HCT116 (cell line): ENCODE measurements at regions not wholly inside any gene's neighbourhood (a gene's known extent, or its start where the extent isn't known, plus 50 kb on each side); places are given as distances from the start of the nearest gene placed in this dataset.

ENCODE experiments used
- ATAC-seq: fragments of 200-7000 bp; cut with Tn5 transposase; 2 replicates; pipeline ENCODE4 v1.9.1; 2020; ENCODE audit warnings: mild to moderate bottlenecking, moderate library complexity
- BruUV-seq: library from RNA; stranded (reverse); fragments of 400-500 nt; replicated peaks from 2 replicates; lab custom pipeline; 2021; lab: Mats Ljungman, UMichigan
- CTCF ChIA-PET: fragments of 300-600 bp; sonication (Branson Sonifier 250); formaldehyde crosslinking; loops from one replicate; lab custom pipeline; 2021; ENCODE audit warnings: antibody characterized with exemption; lab: Charles Lee
- POLR2A ChIA-PET: fragments of 300-600, 350-600 bp; sonication (Branson Sonifier 250); formaldehyde crosslinking; loops from one replicate; lab custom pipeline; 2021; ENCODE audit warnings: antibody characterized with exemption; lab: Charles Lee
- RAD21 ChIA-PET, 2 experiments: fragments of 300-600 bp; sonication (Branson Sonifier 250); formaldehyde crosslinking; loops; one replicate each; lab custom pipeline; 2023; ENCODE audit warnings: low total read pairs in 2 of 2; ENCODE audit not compliant: uncharacterized antibody in 2 of 2, unreplicated experiment in 2 of 2, low non-redundant PET in 1 of 2; lab: Charles Lee
- DNase-seq: peaks from one replicate; pipeline ENCODE4 v3.0.0-alpha.2; 2010; ENCODE audit warnings: low read depth, low spot score
- H2AFZ ChIP-seq: fragments of 200-600 bp; shearing (Covaris generic), sonication (generic); 2 replicates; pipeline ENCODE4 v1.6.1; 2017; ENCODE audit warnings: low read depth, mixed run types, mixed read lengths, antibody characterized with exemption, low read length; ENCODE audit not compliant: poor library complexity, severe bottlenecking
- H3K27ac ChIP-seq: 2 replicates; pipeline ENCODE4 v1.5.1; 2012; ENCODE audit warnings: low read depth, low read length
- H3K27me3 ChIP-seq: fragments of 200-600 bp; sonication (generic); 2 replicates; pipeline ENCODE4 v1.6.1; 2016; ENCODE audit warnings: mixed run types, low read length, mixed read lengths; ENCODE audit not compliant: insufficient read depth
- H3K36me3 ChIP-seq, 2 experiments: fragments of 200-500 bp in 1 of 2; fragments of 200-600 bp in 1 of 2; sonication (Bioruptor generic) in 1 of 2; sonication (generic) in 1 of 2; 2 replicates each; pipeline versions ENCODE4 v1.5.1 to v1.6.1; 2014 to 2016; ENCODE audit warnings: low read length in 2 of 2, inconsistent platforms in 1 of 2, mixed read lengths in 1 of 2, mixed run types in 1 of 2; ENCODE audit not compliant: insufficient read depth in 2 of 2, control insufficient read depth in 1 of 2
- H3K4me1 ChIP-seq, 2 experiments: fragments of 200-600 bp in 1 of 2; sonication (generic) in 1 of 2; 2 replicates each; pipeline versions ENCODE4 v1.5.1 to v1.6.1; 2012 to 2017; ENCODE audit warnings: low read length in 2 of 2, inconsistent platforms in 1 of 2, mild to moderate bottlenecking in 1 of 2, mixed read lengths in 1 of 2, mixed run types in 1 of 2, moderate library complexity in 1 of 2; ENCODE audit not compliant: insufficient read depth in 2 of 2, control insufficient read depth in 1 of 2
- H3K4me2 ChIP-seq: fragments of 200-600 bp; sonication (generic); 2 replicates; pipeline ENCODE4 v1.6.1; 2017; ENCODE audit warnings: mixed run types, low read length, mixed read lengths
- H3K4me3 ChIP-seq, 2 experiments: fragments of 200-600 bp in 1 of 2; sonication (generic) in 1 of 2; replicated peaks in 1 of 2; 2 replicates each; pipeline ENCODE4 v1.5.1; 2011 to 2016; ENCODE audit warnings: low read length in 2 of 2, control low read depth in 1 of 2, low read depth in 1 of 2, mild to moderate bottlenecking in 1 of 2, mixed read lengths in 1 of 2, mixed run types in 1 of 2
- H3K79me2 ChIP-seq: fragments of 200-600 bp; sonication (generic); 2 replicates; pipeline ENCODE4 v1.6.1; 2017; ENCODE audit warnings: mild to moderate bottlenecking, mixed run types, low read length, moderate library complexity, mixed read lengths; ENCODE audit not compliant: insufficient read depth
- H3K9ac ChIP-seq: fragments of 200-600 bp; sonication (generic); 2 replicates; pipeline ENCODE4 v1.6.1; 2016; ENCODE audit warnings: low read length, mixed read lengths
- H3K9me2 ChIP-seq: fragments of 200-600 bp; sonication (generic), shearing (Covaris generic); 2 replicates; pipeline ENCODE4 v1.6.1; 2017; ENCODE audit warnings: mixed run types, mild to moderate bottlenecking, moderate library complexity; ENCODE audit not compliant: insufficient read depth
- H3K9me3 ChIP-seq, 2 experiments: fragments of 200-500 bp in 1 of 2; fragments of 200-600 bp in 1 of 2; sonication (Bioruptor generic) in 1 of 2; sonication (generic) in 1 of 2; 2 replicates each; pipeline ENCODE4 v1.6.1; 2014 to 2017; ENCODE audit warnings: low read length in 2 of 2, mixed read lengths in 2 of 2, inconsistent platforms in 1 of 2, low read depth in 1 of 2, mild to moderate bottlenecking in 1 of 2, mixed run types in 1 of 2, moderate library complexity in 1 of 2; ENCODE audit not compliant: control insufficient read depth in 1 of 2, insufficient read depth in 1 of 2
- H4K20me1 ChIP-seq: fragments of 200-600 bp; sonication (generic), shearing (Covaris generic); 2 replicates; pipeline ENCODE4 v1.6.1; 2017; ENCODE audit warnings: mixed run types, mild to moderate bottlenecking, moderate library complexity; ENCODE audit not compliant: insufficient read depth
- CBX3 ChIP-seq: IDR thresholded peaks from 2 replicates; pipeline ENCODE4 v1.6.1; 2012; ENCODE audit warnings: low read depth
- CEBPB ChIP-seq: IDR thresholded peaks from 2 replicates; pipeline ENCODE4 v1.6.1; 2012; ENCODE audit warnings: low read depth
- ELF1 ChIP-seq: IDR thresholded peaks from 2 replicates; pipeline ENCODE4 v1.6.1; 2012; ENCODE audit warnings: low read depth, borderline replicate concordance
- FOSL1 ChIP-seq: IDR thresholded peaks from 2 replicates; pipeline ENCODE4 v1.6.1; 2012; ENCODE audit warnings: low read depth
- POLR2AphosphoS5 ChIP-seq: IDR thresholded peaks from 2 replicates; pipeline ENCODE4 v1.6.1; 2011; ENCODE audit warnings: mild to moderate bottlenecking, low read depth, low read length, moderate library complexity
- RAD21 ChIP-seq: IDR thresholded peaks from 2 replicates; pipeline ENCODE4 v1.6.1; 2012; ENCODE audit warnings: low read depth, mild to moderate bottlenecking
- SIN3A ChIP-seq: IDR thresholded peaks from 2 replicates; pipeline ENCODE4 v1.6.1; 2012; ENCODE audit warnings: low read depth
- SP1 ChIP-seq: IDR thresholded peaks from 2 replicates; pipeline ENCODE4 v1.6.1; 2012; ENCODE audit warnings: low read depth
- SRF ChIP-seq: IDR thresholded peaks from 2 replicates; pipeline ENCODE4 v1.6.1; 2012; ENCODE audit warnings: low read depth
- TCF7L2 ChIP-seq: IDR thresholded peaks from 2 replicates; pipeline ENCODE4 v1.7.0; 2011; ENCODE audit warnings: borderline replicate concordance, inconsistent platforms; ENCODE audit not compliant: insufficient read depth, insufficient read length; ENCODE audit errors: extremely low read depth
- YY1 ChIP-seq: IDR thresholded peaks from 2 replicates; pipeline ENCODE4 v1.6.1; 2011; ENCODE audit warnings: low read length, low read depth, moderate library complexity, mild to moderate bottlenecking; ENCODE audit not compliant: insufficient replicate concordance; ENCODE audit errors: extremely low read depth
- ZFX ChIP-seq: fragments of 450-650 bp; IDR thresholded peaks from 2 replicates; pipeline ENCODE4 v1.6.1; 2017
- ZNF274 ChIP-seq: fragments of 200-500 bp; sonication (Bioruptor generic); IDR thresholded peaks from 2 replicates; pipeline ENCODE4 v1.6.1; 2014; ENCODE audit warnings: mild to moderate bottlenecking, low read depth, low read length, inconsistent platforms
- intact Hi-C: fragments of 100-400 bp; cut with micrococcal nuclease; formaldehyde crosslinking; loops from 2 replicates; pipeline ENCODE4 v1.10.0; 2022
- TF ChIP-seq, protein P1 (sequence below): IDR thresholded peaks from 2 replicates; pipeline ENCODE4 v1.6.1; 2012
- TF ChIP-seq, protein P2 (sequence below): IDR thresholded peaks from 2 replicates; pipeline ENCODE4 v1.6.1; 2012; ENCODE audit warnings: low read depth
- TF ChIP-seq, protein P3 (sequence below), 3 experiments: fragments of 200-600 bp in 1 of 3; sonication (generic) in 1 of 3; IDR thresholded peaks in 2 of 3; conservative IDR thresholded peaks in 1 of 3; 2 replicates each; pipeline ENCODE4 v1.5.1; 2012 to 2017; ENCODE audit warnings: low read depth in 2 of 3, low read length in 2 of 3, antibody characterized with exemption in 1 of 3, borderline replicate concordance in 1 of 3, control low read depth in 1 of 3, mild to moderate bottlenecking in 1 of 3, mixed read lengths in 1 of 3, mixed run types in 1 of 3, moderate library complexity in 1 of 3; ENCODE audit not compliant: insufficient read depth in 1 of 3
- TF ChIP-seq, protein P4 (sequence below): IDR thresholded peaks from 2 replicates; pipeline ENCODE4 v1.6.1; 2012
- TF ChIP-seq, protein P5 (sequence below): IDR thresholded peaks from 2 replicates; pipeline ENCODE4 v1.6.1; 2011; ENCODE audit warnings: mild to moderate bottlenecking, low read length, moderate library complexity; ENCODE audit not compliant: insufficient replicate concordance; ENCODE audit errors: extremely low read depth

DNA sequence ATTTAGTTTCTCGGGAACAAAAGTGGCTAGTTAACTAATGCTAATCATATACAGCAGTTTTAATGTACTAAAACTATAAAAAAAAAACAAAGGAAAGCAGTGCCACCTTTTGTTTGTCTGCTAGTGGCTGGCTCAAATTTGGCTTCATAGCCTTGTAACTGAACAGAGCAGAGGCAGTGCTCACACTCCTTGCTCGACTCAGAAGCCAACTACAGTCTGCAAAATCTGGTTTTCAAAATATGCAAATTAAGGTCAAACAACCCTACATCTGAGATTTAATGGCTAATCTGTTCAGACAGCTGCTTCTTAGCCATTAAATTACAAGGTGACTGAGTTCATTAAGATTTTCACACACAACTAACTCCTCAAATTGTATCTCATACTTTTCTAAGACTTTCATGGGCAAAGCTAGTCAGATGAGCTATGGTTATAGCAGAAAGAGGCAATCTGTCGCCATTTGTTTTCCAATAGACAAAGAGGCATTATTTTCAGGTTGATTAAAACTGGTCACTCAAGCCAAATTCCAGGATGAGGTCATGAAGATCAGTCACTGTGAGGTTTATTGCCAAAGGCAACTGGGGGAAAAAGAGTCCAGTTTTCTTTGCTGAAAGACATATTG, 56.8 kb upstream of the EPB41L4A start:
- intact Hi-C loops, result no loop called here
- peak overlapping the region; percentile 54 for H2AFZ ChIP-seq
- H4K20me1 ChIP-seq, result no peaks in the 10 kb centered on the region
- H3K4me2 ChIP-seq, result no peak overlapping the region
- DNase-seq (no peak), ATAC-seq (no peak)
- H3K79me2 ChIP-seq, result no peaks in the 10 kb centered on the region
- H3K9ac ChIP-seq, result no peak overlapping the region
- H3K27me3 ChIP-seq, result no peaks in the 10 kb centered on the region
- ChIA-PET RAD21 (no interaction called here), CTCF (interaction anchor here (2.9 kb wide), 1 partner anchor 16 kb away, joined by 14 read pairs; no protein-coding TSS in a partner anchor), POLR2A (no interaction called here)
- H3K4me3 ChIP-seq, result no peak overlapping the region
- no peaks in the 10 kb centered on the region for H3K9me2 ChIP-seq
- no peak for TF ChIP-seq CEBPB
- TF ChIP-seq SP1, result no peak
- no peak for TF ChIP-seq YY1
- no peak for TF ChIP-seq SIN3A
- TF ChIP-seq, protein P1, sequence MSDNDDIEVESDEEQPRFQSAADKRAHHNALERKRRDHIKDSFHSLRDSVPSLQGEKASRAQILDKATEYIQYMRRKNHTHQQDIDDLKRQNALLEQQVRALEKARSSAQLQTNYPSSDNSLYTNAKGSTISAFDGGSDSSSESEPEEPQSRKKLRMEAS, result no peak
- TF ChIP-seq, protein P2, sequence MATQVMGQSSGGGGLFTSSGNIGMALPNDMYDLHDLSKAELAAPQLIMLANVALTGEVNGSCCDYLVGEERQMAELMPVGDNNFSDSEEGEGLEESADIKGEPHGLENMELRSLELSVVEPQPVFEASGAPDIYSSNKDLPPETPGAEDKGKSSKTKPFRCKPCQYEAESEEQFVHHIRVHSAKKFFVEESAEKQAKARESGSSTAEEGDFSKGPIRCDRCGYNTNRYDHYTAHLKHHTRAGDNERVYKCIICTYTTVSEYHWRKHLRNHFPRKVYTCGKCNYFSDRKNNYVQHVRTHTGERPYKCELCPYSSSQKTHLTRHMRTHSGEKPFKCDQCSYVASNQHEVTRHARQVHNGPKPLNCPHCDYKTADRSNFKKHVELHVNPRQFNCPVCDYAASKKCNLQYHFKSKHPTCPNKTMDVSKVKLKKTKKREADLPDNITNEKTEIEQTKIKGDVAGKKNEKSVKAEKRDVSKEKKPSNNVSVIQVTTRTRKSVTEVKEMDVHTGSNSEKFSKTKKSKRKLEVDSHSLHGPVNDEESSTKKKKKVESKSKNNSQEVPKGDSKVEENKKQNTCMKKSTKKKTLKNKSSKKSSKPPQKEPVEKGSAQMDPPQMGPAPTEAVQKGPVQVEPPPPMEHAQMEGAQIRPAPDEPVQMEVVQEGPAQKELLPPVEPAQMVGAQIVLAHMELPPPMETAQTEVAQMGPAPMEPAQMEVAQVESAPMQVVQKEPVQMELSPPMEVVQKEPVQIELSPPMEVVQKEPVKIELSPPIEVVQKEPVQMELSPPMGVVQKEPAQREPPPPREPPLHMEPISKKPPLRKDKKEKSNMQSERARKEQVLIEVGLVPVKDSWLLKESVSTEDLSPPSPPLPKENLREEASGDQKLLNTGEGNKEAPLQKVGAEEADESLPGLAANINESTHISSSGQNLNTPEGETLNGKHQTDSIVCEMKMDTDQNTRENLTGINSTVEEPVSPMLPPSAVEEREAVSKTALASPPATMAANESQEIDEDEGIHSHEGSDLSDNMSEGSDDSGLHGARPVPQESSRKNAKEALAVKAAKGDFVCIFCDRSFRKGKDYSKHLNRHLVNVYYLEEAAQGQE, result no peak
- TF ChIP-seq ZFX, result no peak
- no peak for TF ChIP-seq POLR2AphosphoS5
- no peak for TF ChIP-seq ZNF274
- TF ChIP-seq, protein P3, sequence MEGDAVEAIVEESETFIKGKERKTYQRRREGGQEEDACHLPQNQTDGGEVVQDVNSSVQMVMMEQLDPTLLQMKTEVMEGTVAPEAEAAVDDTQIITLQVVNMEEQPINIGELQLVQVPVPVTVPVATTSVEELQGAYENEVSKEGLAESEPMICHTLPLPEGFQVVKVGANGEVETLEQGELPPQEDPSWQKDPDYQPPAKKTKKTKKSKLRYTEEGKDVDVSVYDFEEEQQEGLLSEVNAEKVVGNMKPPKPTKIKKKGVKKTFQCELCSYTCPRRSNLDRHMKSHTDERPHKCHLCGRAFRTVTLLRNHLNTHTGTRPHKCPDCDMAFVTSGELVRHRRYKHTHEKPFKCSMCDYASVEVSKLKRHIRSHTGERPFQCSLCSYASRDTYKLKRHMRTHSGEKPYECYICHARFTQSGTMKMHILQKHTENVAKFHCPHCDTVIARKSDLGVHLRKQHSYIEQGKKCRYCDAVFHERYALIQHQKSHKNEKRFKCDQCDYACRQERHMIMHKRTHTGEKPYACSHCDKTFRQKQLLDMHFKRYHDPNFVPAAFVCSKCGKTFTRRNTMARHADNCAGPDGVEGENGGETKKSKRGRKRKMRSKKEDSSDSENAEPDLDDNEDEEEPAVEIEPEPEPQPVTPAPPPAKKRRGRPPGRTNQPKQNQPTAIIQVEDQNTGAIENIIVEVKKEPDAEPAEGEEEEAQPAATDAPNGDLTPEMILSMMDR (IDR thresholded peaks at IDR 0.05 in 2 of 3, conservative IDR thresholded peaks at IDR 0.05 in 1 of 3; ENCODE audit: borderline replicate concordance in 1 of 3, insufficient read depth in 1 of 3, low read depth in 2 of 3, low read length in 2 of 3), result no peak
- TF ChIP-seq, protein P4, sequence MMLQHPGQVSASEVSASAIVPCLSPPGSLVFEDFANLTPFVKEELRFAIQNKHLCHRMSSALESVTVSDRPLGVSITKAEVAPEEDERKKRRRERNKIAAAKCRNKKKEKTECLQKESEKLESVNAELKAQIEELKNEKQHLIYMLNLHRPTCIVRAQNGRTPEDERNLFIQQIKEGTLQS, result no peak
- no peak for TF ChIP-seq RAD21
- TF ChIP-seq TCF7L2, result no peak
- TF ChIP-seq, protein P5, sequence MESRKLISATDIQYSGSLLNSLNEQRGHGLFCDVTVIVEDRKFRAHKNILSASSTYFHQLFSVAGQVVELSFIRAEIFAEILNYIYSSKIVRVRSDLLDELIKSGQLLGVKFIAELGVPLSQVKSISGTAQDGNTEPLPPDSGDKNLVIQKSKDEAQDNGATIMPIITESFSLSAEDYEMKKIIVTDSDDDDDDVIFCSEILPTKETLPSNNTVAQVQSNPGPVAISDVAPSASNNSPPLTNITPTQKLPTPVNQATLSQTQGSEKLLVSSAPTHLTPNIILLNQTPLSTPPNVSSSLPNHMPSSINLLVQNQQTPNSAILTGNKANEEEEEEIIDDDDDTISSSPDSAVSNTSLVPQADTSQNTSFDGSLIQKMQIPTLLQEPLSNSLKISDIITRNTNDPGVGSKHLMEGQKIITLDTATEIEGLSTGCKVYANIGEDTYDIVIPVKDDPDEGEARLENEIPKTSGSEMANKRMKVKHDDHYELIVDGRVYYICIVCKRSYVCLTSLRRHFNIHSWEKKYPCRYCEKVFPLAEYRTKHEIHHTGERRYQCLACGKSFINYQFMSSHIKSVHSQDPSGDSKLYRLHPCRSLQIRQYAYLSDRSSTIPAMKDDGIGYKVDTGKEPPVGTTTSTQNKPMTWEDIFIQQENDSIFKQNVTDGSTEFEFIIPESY, result no peak
- TF ChIP-seq SRF, result no peak
- TF ChIP-seq CBX3, result no peak
- TF ChIP-seq FOSL1, result no peak
- TF ChIP-seq ELF1, result no peak
- no TSS peak for BruUV-seq
- no peak overlapping the region for H3K27ac ChIP-seq
- H3K4me1 ChIP-seq, result peaks cover 11 to 12% of the 10 kb centered on the region in 2 experiments; a peak in 3 of 4 replicates
- H3K9me3 ChIP-seq, result no peaks in the 10 kb centered on the region
- no peaks in the 10 kb centered on the region for H3K36me3 ChIP-seq
